SK-N-SH treated with all-trans-retinoic acid at 6 μM for 48 hours (cell line): ENCODE measurements at regions not wholly inside any gene's neighbourhood (a gene's known extent, or its start where the extent isn't known, plus 50 kb on each side); places are given as distances from the start of the nearest gene placed in this dataset.
"Not testable (repeated sequence)": the region's sequence is repeated elsewhere in the genome, so short reads cannot be mapped to it uniquely, and the experiment has no call there.

Experiments
- RARB ChIP-seq: fragments of 250-450 bp; sonication (Bioruptor Pico); IDR thresholded peaks from 2 replicates; pipeline ENCODE4 v1.8.0; 2021; ENCODE audit warnings: mild to moderate bottlenecking, moderate library complexity
- ZC3H10 ChIP-seq: fragments of 250-450 bp; sonication (Bioruptor Pico); IDR thresholded peaks from 2 replicates; pipeline ENCODE4 v1.5.1; 2021; ENCODE audit warnings: mild to moderate bottlenecking, moderate library complexity
- ZFP3 ChIP-seq: fragments of 250-450 bp; sonication (Bioruptor Pico); IDR thresholded peaks from 2 replicates; pipeline ENCODE4 v1.5.0; 2020; ENCODE audit warnings: mild to moderate bottlenecking, moderate library complexity
- ZFP30 ChIP-seq: fragments of 450-650 bp; formaldehyde crosslinking; IDR thresholded peaks from 2 replicates; pipeline ENCODE4 v1.5.0; 2022; ENCODE audit warnings: mild to moderate bottlenecking, moderate library complexity
- ZNF565 ChIP-seq: fragments of 450-650 bp; formaldehyde crosslinking; conservative IDR thresholded peaks from 2 replicates; pipeline ENCODE4 v1.5.0; 2020; ENCODE audit warnings: low read depth, mild to moderate bottlenecking, moderate library complexity
- ZNF70 ChIP-seq: fragments of 450-650 bp; formaldehyde crosslinking; IDR thresholded peaks from 2 replicates; pipeline ENCODE4 v1.5.0; 2020; ENCODE audit warnings: mild to moderate bottlenecking, moderate library complexity
- TF ChIP-seq, protein P1 (sequence below): fragments of 250-450 bp; sonication (Bioruptor Pico); IDR thresholded peaks from 2 replicates; pipeline ENCODE4 v1.8.0; 2020; ENCODE audit warnings: mild to moderate bottlenecking, moderate library complexity, borderline replicate concordance
- TF ChIP-seq, protein P2 (sequence below): fragments of 250-450 bp; sonication (Bioruptor Pico); IDR thresholded peaks from 2 replicates; pipeline ENCODE4 v1.5.1; 2020; ENCODE audit warnings: low read depth, mild to moderate bottlenecking, moderate library complexity

GRCh38 chr15:24101503-24101902, 414.4 kb upstream of the NDN start:
- TF ChIP-seq ZFP30 (CRISPR knock-in tag); ZC3H10 (CRISPR knock-in tag); ZFP3; RARB (CRISPR knock-in tag); ZNF70 (CRISPR knock-in tag); ZNF565 (CRISPR knock-in tag): not testable (repeated sequence)
- TF ChIP-seq, protein P1, sequence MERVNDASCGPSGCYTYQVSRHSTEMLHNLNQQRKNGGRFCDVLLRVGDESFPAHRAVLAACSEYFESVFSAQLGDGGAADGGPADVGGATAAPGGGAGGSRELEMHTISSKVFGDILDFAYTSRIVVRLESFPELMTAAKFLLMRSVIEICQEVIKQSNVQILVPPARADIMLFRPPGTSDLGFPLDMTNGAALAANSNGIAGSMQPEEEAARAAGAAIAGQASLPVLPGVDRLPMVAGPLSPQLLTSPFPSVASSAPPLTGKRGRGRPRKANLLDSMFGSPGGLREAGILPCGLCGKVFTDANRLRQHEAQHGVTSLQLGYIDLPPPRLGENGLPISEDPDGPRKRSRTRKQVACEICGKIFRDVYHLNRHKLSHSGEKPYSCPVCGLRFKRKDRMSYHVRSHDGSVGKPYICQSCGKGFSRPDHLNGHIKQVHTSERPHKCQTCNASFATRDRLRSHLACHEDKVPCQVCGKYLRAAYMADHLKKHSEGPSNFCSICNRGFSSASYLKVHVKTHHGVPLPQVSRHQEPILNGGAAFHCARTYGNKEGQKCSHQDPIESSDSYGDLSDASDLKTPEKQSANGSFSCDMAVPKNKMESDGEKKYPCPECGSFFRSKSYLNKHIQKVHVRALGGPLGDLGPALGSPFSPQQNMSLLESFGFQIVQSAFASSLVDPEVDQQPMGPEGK (CRISPR knock-in tag), result not testable (repeated sequence)
- TF ChIP-seq, protein P2, sequence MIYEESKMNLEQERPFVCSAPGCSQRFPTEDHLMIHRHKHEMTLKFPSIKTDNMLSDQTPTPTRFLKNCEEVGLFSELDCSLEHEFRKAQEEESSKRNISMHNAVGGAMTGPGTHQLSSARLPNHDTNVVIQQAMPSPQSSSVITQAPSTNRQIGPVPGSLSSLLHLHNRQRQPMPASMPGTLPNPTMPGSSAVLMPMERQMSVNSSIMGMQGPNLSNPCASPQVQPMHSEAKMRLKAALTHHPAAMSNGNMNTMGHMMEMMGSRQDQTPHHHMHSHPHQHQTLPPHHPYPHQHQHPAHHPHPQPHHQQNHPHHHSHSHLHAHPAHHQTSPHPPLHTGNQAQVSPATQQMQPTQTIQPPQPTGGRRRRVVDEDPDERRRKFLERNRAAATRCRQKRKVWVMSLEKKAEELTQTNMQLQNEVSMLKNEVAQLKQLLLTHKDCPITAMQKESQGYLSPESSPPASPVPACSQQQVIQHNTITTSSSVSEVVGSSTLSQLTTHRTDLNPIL (CRISPR knock-in tag), result not testable (repeated sequence)
